ENCODE measurements at regions not wholly inside any gene's neighbourhood (a gene's known extent, or its start where the extent isn't known, plus 50 kb on each side); places are given as distances from the start of the nearest gene placed in this dataset.

- peaks cover 12% of the 10 kb centered on the region for H3K4me1 ChIP-seq
- WGBS, 2 donors, result 25 to 29% methylated on average over 4 to 10 of the region's 10 CpGs
- no peaks in the 10 kb centered on the region for H3K36me3 ChIP-seq (ENCODE audit: low read depth, missing control alignments)
- TF ChIP-seq, protein P1, sequence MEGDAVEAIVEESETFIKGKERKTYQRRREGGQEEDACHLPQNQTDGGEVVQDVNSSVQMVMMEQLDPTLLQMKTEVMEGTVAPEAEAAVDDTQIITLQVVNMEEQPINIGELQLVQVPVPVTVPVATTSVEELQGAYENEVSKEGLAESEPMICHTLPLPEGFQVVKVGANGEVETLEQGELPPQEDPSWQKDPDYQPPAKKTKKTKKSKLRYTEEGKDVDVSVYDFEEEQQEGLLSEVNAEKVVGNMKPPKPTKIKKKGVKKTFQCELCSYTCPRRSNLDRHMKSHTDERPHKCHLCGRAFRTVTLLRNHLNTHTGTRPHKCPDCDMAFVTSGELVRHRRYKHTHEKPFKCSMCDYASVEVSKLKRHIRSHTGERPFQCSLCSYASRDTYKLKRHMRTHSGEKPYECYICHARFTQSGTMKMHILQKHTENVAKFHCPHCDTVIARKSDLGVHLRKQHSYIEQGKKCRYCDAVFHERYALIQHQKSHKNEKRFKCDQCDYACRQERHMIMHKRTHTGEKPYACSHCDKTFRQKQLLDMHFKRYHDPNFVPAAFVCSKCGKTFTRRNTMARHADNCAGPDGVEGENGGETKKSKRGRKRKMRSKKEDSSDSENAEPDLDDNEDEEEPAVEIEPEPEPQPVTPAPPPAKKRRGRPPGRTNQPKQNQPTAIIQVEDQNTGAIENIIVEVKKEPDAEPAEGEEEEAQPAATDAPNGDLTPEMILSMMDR (IDR thresholded peaks at IDR 0.05), result peak; percentile 55 to 65 (median 62)
- TF ChIP-seq POLR2A (IDR thresholded peaks at IDR 0.05), result no peak
- intact Hi-C loops (cut with DNase I; ENCODE audit: low total_unique reads), result loop anchor here (10.0 kb wide), 1 partner anchor 89 kb away; the partner anchor contains the start of gene SDC1
- H3K4me3 ChIP-seq, result no peak overlapping the region
- peak; percentile 81 for DNase-seq
- H3K27me3 ChIP-seq, result no peaks in the 10 kb centered on the region
- no peak overlapping the region for H3K27ac ChIP-seq
- no peaks in the 10 kb centered on the region for H3K9me3 ChIP-seq
Observed at GRCh38 chr2:20135631-20136050, 84.2 kb upstream of the LAPTM4A start.

DNA sequence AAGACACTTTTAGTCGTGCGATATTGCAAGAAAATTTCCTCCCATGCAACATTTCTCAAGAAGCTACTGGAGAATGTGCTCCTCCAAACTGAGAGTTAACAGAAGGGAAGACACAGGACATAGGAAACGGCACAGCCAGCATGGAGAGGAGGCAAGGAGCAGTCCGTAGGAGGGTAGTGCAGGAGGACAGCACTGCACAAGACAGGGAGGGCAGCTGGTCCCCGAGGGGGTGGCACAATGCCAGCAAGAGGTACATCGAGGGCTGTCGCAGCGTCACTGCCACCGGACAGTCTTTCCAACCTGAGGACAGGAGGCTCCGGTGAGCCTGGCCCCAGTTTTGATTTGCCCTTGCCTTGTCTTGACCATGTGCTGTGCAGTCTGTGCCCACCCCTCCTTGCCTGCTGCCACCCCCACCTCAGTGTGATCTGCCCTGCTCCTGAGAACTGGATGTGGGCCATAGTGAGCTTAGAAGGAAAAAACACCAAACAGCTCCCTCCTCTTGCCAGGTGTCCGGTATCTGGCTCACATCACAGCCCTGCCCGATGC lies 81.6 kb upstream of the LAPTM4A start:
- no peaks in the 10 kb centered on the region for H3K9me3 ChIP-seq
- H3K27ac ChIP-seq, result no peak overlapping the region
- H3K27me3 ChIP-seq, result no peaks in the 10 kb centered on the region
- TF ChIP-seq POLR2A (IDR thresholded peaks at IDR 0.05), result no peak
- TF ChIP-seq, protein P1 (IDR thresholded peaks at IDR 0.05), result no peak
- H3K4me3 ChIP-seq, result no peak overlapping the region
- 63% methylated on average over 12 of the region's 12 CpGs for WGBS, 2 donors
- intact Hi-C loops (cut with DNase I; ENCODE audit: low total_unique reads), result loop anchor here (10.0 kb wide), 1 partner anchor 92 kb away; the partner anchor contains the start of gene SDC1
- no peaks in the 10 kb centered on the region for H3K36me3 ChIP-seq (ENCODE audit: low read depth, missing control alignments)
- no peak for DNase-seq
- peaks cover 12% of the 10 kb centered on the region for H3K4me1 ChIP-seq

- H3K27me3 ChIP-seq, result no peaks in the 10 kb centered on the region
- TF ChIP-seq, protein P1 (IDR thresholded peaks at IDR 0.05), result no peak
- TF ChIP-seq POLR2A (IDR thresholded peaks at IDR 0.05), result no peak
- 86 to 92% methylated on average over 10 to 11 of the region's 11 CpGs for WGBS, 2 donors
- H3K27ac ChIP-seq, result no peak overlapping the region
- no peaks in the 10 kb centered on the region for H3K9me3 ChIP-seq
- no peak for DNase-seq
- H3K36me3 ChIP-seq (ENCODE audit: low read depth, missing control alignments), result no peaks in the 10 kb centered on the region
- intact Hi-C loops (cut with DNase I; ENCODE audit: low total_unique reads), result loop anchor here (10.0 kb wide), 1 partner anchor 94 kb away; the partner anchor contains the start of gene SDC1
- H3K4me1 ChIP-seq, result no peaks in the 10 kb centered on the region
- no peak overlapping the region for H3K4me3 ChIP-seq
Observed at GRCh38 chr2:20130821-20131645, 79.6 kb upstream of the LAPTM4A start.

DNA sequence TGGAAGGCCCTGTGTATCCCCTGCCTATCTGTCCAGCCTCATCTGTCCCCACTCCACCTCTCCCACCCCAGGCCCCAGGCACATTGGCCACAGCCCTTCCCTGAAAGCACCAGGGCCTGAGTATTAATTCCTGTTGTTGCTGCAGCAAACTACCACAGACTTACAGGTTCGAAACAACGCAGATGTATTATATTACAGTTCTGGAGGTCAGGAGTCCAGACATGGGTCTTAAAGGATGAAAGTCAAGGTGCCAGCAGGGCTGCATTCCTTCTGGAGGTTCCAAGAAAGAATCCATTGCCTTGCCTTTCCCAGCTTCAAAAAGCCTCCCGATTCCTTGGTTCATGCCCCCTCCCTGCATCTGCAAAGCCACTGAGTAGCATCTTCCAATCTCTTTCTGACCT lies 78.7 kb upstream of the LAPTM4A start:
- DNase-seq, result no peak
- TF ChIP-seq, protein P1 (IDR thresholded peaks at IDR 0.05), result no peak
- TF ChIP-seq POLR2A (IDR thresholded peaks at IDR 0.05), result no peak
- Histone ChIP-seq H3K9me3 (no peaks in the 10 kb centered on the region), H3K27me3 (no peaks in the 10 kb centered on the region), H3K27ac (no peak overlapping the region), H3K4me3 (no peak overlapping the region), H3K4me1 (no peaks in the 10 kb centered on the region), H3K36me3 (ENCODE audit: low read depth, missing control alignments) (no peaks in the 10 kb centered on the region)
- 91 to 94% methylated on average over 3 of the region's 3 CpGs for WGBS, 2 donors
- intact Hi-C loops (cut with DNase I; ENCODE audit: low total_unique reads), result loop anchor here (10.0 kb wide), 1 partner anchor 95 kb away; the partner anchor contains the start of gene SDC1

All from testis (tissue), 2 donors.